Smooth muscle cell (in vitro differentiated cells): ENCODE measurements at regions not wholly inside any gene's neighbourhood (a gene's known extent, or its start where the extent isn't known, plus 50 kb on each side); places are given as distances from the start of the nearest gene placed in this dataset.

Experiments
- DNase-seq: peaks from one replicate; lab custom pipeline; 2025; ENCODE audit not compliant: unreplicated experiment; lab: John Stamatoyannopoulos, UW
- H2AFZ ChIP-seq: fragments of 200-600 bp; sonication (generic); 2 replicates; pipeline ENCODE4 v1.6.0; 2016; ENCODE audit warnings: antibody characterized with exemption, low read depth, mild to moderate bottlenecking
- H3F3A ChIP-seq: fragments of 200-600 bp; sonication (generic); 2 replicates; pipeline ENCODE4 v1.6.0; 2017; ENCODE audit warnings: antibody characterized with exemption, low read depth
- H3K27ac ChIP-seq: fragments of 200-600 bp; sonication (generic); 2 replicates; pipeline ENCODE4 v1.5.1; 2016; ENCODE audit warnings: low read depth, mild to moderate bottlenecking
- H3K27me3 ChIP-seq: fragments of 200-600 bp; sonication (generic); 2 replicates; pipeline ENCODE4 v1.6.1; 2016; ENCODE audit warnings: low read depth, mild to moderate bottlenecking
- H3K36me3 ChIP-seq: fragments of 200-600 bp; sonication (generic); 2 replicates; pipeline ENCODE4 v1.5.1; 2016; ENCODE audit warnings: low read depth
- H3K4me1 ChIP-seq: fragments of 200-600 bp; sonication (generic); 2 replicates; pipeline ENCODE4 v1.5.1; 2016; ENCODE audit warnings: low read depth
- H3K4me2 ChIP-seq: fragments of 200-600 bp; sonication (generic); 2 replicates; pipeline ENCODE4 v1.6.0; 2016; ENCODE audit warnings: mild to moderate bottlenecking
- H3K4me3 ChIP-seq: fragments of 200-600 bp; sonication (generic); 2 replicates; pipeline ENCODE4 v1.5.1; 2016; ENCODE audit warnings: mild to moderate bottlenecking
- H3K79me2 ChIP-seq: fragments of 200-600 bp; sonication (generic); 2 replicates; pipeline ENCODE4 v1.6.0; 2016; ENCODE audit warnings: low read depth, mild to moderate bottlenecking
- H3K9ac ChIP-seq: fragments of 200-600 bp; sonication (generic); 2 replicates; pipeline ENCODE4 v1.6.0; 2016; ENCODE audit warnings: low read depth
- H3K9me3 ChIP-seq: fragments of 200-600 bp; sonication (generic); replicated peaks from 2 replicates; pipeline ENCODE4 v1.5.1; 2016; ENCODE audit warnings: low read depth
- H4K20me1 ChIP-seq: fragments of 200-600 bp; sonication (generic); 2 replicates; pipeline ENCODE4 v1.6.0; 2016; ENCODE audit warnings: low read depth
- WGBS: methylation state at CpG from one replicate; pipeline ENCODE4 v1.1.7; 2016; ENCODE audit warnings: low lambda C conversion rate; 5-methylcytosine and 5-hydroxymethylcytosine counted together
- TF ChIP-seq, protein P1 (sequence below): fragments of 200-600 bp; sonication (generic); IDR thresholded peaks from 2 replicates; pipeline ENCODE4 v1.5.1; 2017; ENCODE audit warnings: borderline replicate concordance, mild to moderate bottlenecking, antibody characterized with exemption; ENCODE audit not compliant: insufficient read depth, poor library complexity, severe bottlenecking

DNA sequence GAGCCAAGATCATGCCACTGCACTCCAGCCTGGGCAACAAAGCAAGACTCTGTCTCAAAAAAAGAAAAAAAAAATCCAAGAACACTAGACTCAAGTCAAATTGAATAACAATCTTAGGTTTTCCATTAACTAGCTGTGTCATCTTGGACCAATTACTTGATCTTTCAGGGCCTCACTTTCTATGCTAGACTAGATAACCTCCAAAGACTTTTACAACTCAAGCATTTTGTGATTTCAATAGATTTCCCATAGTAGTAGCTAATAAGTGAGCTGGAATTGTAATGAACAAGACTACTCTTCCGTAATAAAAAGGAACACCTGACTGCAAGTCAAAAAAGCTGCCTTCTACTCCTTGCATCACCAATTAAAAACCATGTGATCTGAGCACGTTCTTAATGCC is 127.0 kb upstream of the SSTR1 start:
- Histone ChIP-seq H3K9ac (no peak overlapping the region), H2AFZ (no peak overlapping the region), H3K4me2 (no peak overlapping the region), H3K4me3 (no peak overlapping the region), H3K79me2 (no peaks in the 10 kb centered on the region), H3K4me1 (no peaks in the 10 kb centered on the region), H3K9me3 (no peaks in the 10 kb centered on the region), H3F3A (no peaks in the 10 kb centered on the region), H3K27me3 (no peaks in the 10 kb centered on the region), H3K36me3 (no peaks in the 10 kb centered on the region), H3K27ac (no peak overlapping the region), H4K20me1 (no peaks in the 10 kb centered on the region)
- no peak for DNase-seq
- TF ChIP-seq, protein P1, sequence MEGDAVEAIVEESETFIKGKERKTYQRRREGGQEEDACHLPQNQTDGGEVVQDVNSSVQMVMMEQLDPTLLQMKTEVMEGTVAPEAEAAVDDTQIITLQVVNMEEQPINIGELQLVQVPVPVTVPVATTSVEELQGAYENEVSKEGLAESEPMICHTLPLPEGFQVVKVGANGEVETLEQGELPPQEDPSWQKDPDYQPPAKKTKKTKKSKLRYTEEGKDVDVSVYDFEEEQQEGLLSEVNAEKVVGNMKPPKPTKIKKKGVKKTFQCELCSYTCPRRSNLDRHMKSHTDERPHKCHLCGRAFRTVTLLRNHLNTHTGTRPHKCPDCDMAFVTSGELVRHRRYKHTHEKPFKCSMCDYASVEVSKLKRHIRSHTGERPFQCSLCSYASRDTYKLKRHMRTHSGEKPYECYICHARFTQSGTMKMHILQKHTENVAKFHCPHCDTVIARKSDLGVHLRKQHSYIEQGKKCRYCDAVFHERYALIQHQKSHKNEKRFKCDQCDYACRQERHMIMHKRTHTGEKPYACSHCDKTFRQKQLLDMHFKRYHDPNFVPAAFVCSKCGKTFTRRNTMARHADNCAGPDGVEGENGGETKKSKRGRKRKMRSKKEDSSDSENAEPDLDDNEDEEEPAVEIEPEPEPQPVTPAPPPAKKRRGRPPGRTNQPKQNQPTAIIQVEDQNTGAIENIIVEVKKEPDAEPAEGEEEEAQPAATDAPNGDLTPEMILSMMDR, result no peak
- 96% methylated on average over 2 of the region's 2 CpGs for WGBS

DNA sequence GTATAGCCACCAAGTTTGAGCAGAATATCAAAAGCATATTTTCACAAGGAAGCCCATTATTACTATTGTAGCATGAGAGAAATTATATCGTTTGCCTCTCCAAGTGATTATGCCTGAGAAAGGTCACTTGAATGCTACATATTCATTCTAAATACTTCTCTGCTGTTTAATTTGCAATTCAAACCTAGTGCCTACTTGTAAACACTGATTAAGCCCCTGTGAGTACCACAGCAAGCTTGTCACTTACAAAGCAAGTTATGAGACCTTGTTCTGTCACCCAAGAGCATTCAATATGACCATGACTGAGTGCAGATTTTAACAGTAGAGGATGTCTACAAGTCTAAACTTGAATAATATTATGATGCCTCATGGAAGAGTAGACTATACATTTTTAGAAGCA is 124.7 kb upstream of the SSTR1 start:
- DNase-seq, result no peak
- Histone ChIP-seq H3K4me3 (no peak overlapping the region), H3K9ac (no peak overlapping the region), H2AFZ (no peak overlapping the region), H3K27ac (no peak overlapping the region), H3K79me2 (no peaks in the 10 kb centered on the region), H3F3A (no peaks in the 10 kb centered on the region), H4K20me1 (no peaks in the 10 kb centered on the region), H3K9me3 (no peaks in the 10 kb centered on the region), H3K4me1 (no peaks in the 10 kb centered on the region), H3K27me3 (no peaks in the 10 kb centered on the region), H3K4me2 (no peak overlapping the region), H3K36me3 (no peaks in the 10 kb centered on the region)
- TF ChIP-seq, protein P1, result no peak
- WGBS, result 50% methylated on average over 1 of the region's 1 CpG

DNA sequence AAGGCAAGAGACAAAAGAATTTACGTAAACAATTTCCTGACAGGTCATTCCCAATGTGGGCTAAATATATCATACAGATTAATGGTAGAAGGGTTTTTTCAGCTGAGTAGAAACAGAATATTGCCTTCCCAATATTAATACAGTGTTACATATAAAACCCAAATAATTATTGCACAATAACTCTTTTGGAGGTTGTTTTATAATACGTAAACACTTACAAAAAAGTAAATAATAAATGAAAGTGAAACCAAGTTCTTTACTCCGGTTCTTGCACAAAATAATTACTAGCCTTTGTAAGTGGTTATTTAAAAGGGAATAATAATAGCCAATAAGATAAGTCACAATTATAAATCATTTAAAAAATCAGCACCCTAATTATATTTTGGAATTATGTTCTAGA is 118.6 kb upstream of the SSTR1 start:
- TF ChIP-seq, protein P1, result no peak
- H3K9me3 ChIP-seq, result no peaks in the 10 kb centered on the region
- WGBS, result 96% methylated on average over 3 of the region's 3 CpGs
- H3K27me3 ChIP-seq, result no peaks in the 10 kb centered on the region
- no peaks in the 10 kb centered on the region for H3K36me3 ChIP-seq
- no peaks in the 10 kb centered on the region for H4K20me1 ChIP-seq
- no peak overlapping the region for H3K4me2 ChIP-seq
- H3K27ac ChIP-seq, result no peak overlapping the region
- no peak overlapping the region for H3K9ac ChIP-seq
- no peak overlapping the region for H2AFZ ChIP-seq
- no peak overlapping the region for H3K4me3 ChIP-seq
- no peaks in the 10 kb centered on the region for H3F3A ChIP-seq
- H3K4me1 ChIP-seq, result no peaks in the 10 kb centered on the region
- H3K79me2 ChIP-seq, result no peaks in the 10 kb centered on the region
- no peak for DNase-seq

DNA sequence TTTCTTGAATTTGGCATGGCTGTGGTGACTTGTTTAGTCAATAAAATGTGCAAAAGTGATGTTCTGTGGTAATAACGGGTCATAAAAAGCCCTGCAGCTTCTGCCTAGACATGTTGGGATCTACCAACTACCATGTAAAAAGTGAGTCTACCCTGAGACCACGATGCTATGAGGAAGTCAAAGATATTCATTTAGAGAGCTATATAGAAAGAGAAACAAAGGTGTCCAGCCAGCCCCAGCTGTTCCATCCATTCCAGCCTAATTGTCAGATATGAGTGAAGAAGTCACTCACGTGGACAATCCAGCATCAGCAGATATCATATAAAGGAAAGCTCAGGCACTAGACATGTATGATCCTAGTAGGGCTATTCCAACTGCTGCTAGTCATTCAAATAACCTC is 117.2 kb upstream of the SSTR1 start:
- no peaks in the 10 kb centered on the region for H3K27me3 ChIP-seq
- no peak overlapping the region for H3K9ac ChIP-seq
- no peak overlapping the region for H3K4me3 ChIP-seq
- H3F3A ChIP-seq, result no peaks in the 10 kb centered on the region
- H3K9me3 ChIP-seq, result no peaks in the 10 kb centered on the region
- H4K20me1 ChIP-seq, result no peaks in the 10 kb centered on the region
- H3K4me2 ChIP-seq, result no peak overlapping the region
- H3K4me1 ChIP-seq, result no peaks in the 10 kb centered on the region
- no peak for DNase-seq
- no peak overlapping the region for H3K27ac ChIP-seq
- 58% methylated on average over 3 of the region's 3 CpGs for WGBS
- no peak overlapping the region for H2AFZ ChIP-seq
- H3K36me3 ChIP-seq, result no peaks in the 10 kb centered on the region
- no peaks in the 10 kb centered on the region for H3K79me2 ChIP-seq
- TF ChIP-seq, protein P1, result no peak
